Kidney epithelial cell (primary cell): ENCODE measurements at regions not wholly inside any gene's neighbourhood (a gene's known extent, or its start where the extent isn't known, plus 50 kb on each side); places are given as distances from the start of the nearest gene placed in this dataset.

ENCODE experiments used
- DNase-seq: peaks from one replicate; pipeline ENCODE4 v3.0.0-alpha.2; 2010; ENCODE audit warnings: low read depth
- H3K27me3 ChIP-seq: 2 replicates; pipeline ENCODE4 v1.6.0; 2011; ENCODE audit warnings: low read length; ENCODE audit not compliant: control insufficient read depth, insufficient read depth
- H3K36me3 ChIP-seq: 2 replicates; pipeline ENCODE4 v1.5.1; 2011; ENCODE audit warnings: low read length; ENCODE audit not compliant: control insufficient read depth, insufficient read depth
- H3K4me3 ChIP-seq: 2 replicates; pipeline ENCODE4 v1.5.1; 2011; ENCODE audit warnings: low read depth, mild to moderate bottlenecking, control low read depth, low read length
- CTCF ChIP-seq: IDR thresholded peaks from 2 replicates; pipeline ENCODE4 v1.5.1; 2011; ENCODE audit warnings: mild to moderate bottlenecking, moderate library complexity, low read length, control low read depth, inconsistent platforms; ENCODE audit not compliant: insufficient read depth, poor library complexity, severe bottlenecking

GRCh38 chr1:224851848-224852261, 77.6 kb upstream of the DNAH14 start:
- no peak overlapping the region for H3K4me3 ChIP-seq
- H3K27me3 ChIP-seq, result no peaks in the 10 kb centered on the region
- no peak for TF ChIP-seq CTCF
- no peak for DNase-seq
- H3K36me3 ChIP-seq, result no peaks in the 10 kb centered on the region

GRCh38 chr1:224852901-224853568, 76.4 kb upstream of the DNAH14 start:
- peak; percentile 21 for DNase-seq
- no peaks in the 10 kb centered on the region for H3K36me3 ChIP-seq
- H3K4me3 ChIP-seq, result no peak overlapping the region
- peak; percentile 59 for TF ChIP-seq CTCF
- H3K27me3 ChIP-seq, result no peaks in the 10 kb centered on the region

GRCh38 chr1:224856973-224857372, 72.5 kb upstream of the DNAH14 start:
- Histone ChIP-seq H3K27me3 (no peaks in the 10 kb centered on the region), H3K4me3 (no peak overlapping the region), H3K36me3 (no peaks in the 10 kb centered on the region)
- no peak for TF ChIP-seq CTCF
- no peak for DNase-seq

- H3K4me3 ChIP-seq, result no peak overlapping the region
- H3K27me3 ChIP-seq, result peaks cover 3% of the 10 kb centered on the region
- TF ChIP-seq CTCF, result no peak
- H3K36me3 ChIP-seq, result no peaks in the 10 kb centered on the region
- DNase-seq, result no peak
Measured at GRCh38 chr1:224859651-224860050, 69.8 kb upstream of the DNAH14 start.

- no peak for DNase-seq
- H3K4me3 ChIP-seq, result no peak overlapping the region
- TF ChIP-seq CTCF, result no peak
- H3K36me3 ChIP-seq, result no peaks in the 10 kb centered on the region
- peaks cover 3% of the 10 kb centered on the region for H3K27me3 ChIP-seq
Measured at GRCh38 chr1:224860488-224861338, 68.8 kb upstream of the DNAH14 start.
